Brain microvascular endothelial cell (primary cell): ENCODE measurements at regions not wholly inside any gene's neighbourhood (a gene's known extent, or its start where the extent isn't known, plus 50 kb on each side); places are given as distances from the start of the nearest gene placed in this dataset.

Experiments
- DNase-seq: peaks from one replicate; pipeline ENCODE4 v3.0.0-alpha.2; 2020
- H3K27ac ChIP-seq: fragments of 250-450 bp; sonication (Bioruptor Pico); 2 replicates; pipeline ENCODE4 v1.5.1; 2020; ENCODE audit warnings: mild to moderate bottlenecking, moderate library complexity
- H3K27me3 ChIP-seq: fragments of 250-450 bp; sonication (Bioruptor Pico); replicated peaks from 2 replicates; pipeline ENCODE4 v1.5.1; 2020; ENCODE audit warnings: mild to moderate bottlenecking
- H3K36me3 ChIP-seq: fragments of 250-450 bp; sonication (Bioruptor Pico); replicated peaks from 2 replicates; pipeline ENCODE4 v1.5.1; 2020; ENCODE audit warnings: mild to moderate bottlenecking
- H3K4me3 ChIP-seq: 2 replicates; pipeline ENCODE4 v1.5.1; 2011; ENCODE audit warnings: low read depth, mild to moderate bottlenecking, control low read depth, low read length, moderate library complexity
- CTCF ChIP-seq: IDR thresholded peaks from 2 replicates; pipeline ENCODE4 v1.5.1; 2011; ENCODE audit warnings: low read depth, mild to moderate bottlenecking, moderate library complexity, low read length, control low read depth, inconsistent platforms; ENCODE audit errors: missing control alignments
- in situ Hi-C: cut with HindIII; loops from 2 replicates; pipeline ENCODE4 v1.10.0; 2017; ENCODE audit warnings: low sequenced_read_pairs, low pct_ligation_motif_present

GRCh38 chr6:135753196-135753595 lies 98.3 kb upstream of the PDE7B start:
- no peaks in the 10 kb centered on the region for H3K36me3 ChIP-seq
- TF ChIP-seq CTCF = no peak
- H3K4me3 ChIP-seq = no peak overlapping the region
- DNase-seq = no peak
- H3K27me3 ChIP-seq = no peaks in the 10 kb centered on the region
- in situ Hi-C loops = no loop called here
- H3K27ac ChIP-seq = no peak overlapping the region

- Histone ChIP-seq H3K36me3 (no peaks in the 10 kb centered on the region), H3K27me3 (no peaks in the 10 kb centered on the region), H3K4me3 (no peak overlapping the region), H3K27ac (no peak overlapping the region)
- TF ChIP-seq CTCF = peak; percentile 16
- peak; percentile 20 for DNase-seq
- in situ Hi-C loops = no loop called here
Observed at GRCh38 chr6:135759831-135760230, 91.7 kb upstream of the PDE7B start.

GRCh38 chr6:135774006-135774405 lies 77.5 kb upstream of the PDE7B start:
- Histone ChIP-seq H3K27me3 (no peaks in the 10 kb centered on the region), H3K4me3 (no peak overlapping the region), H3K36me3 (no peaks in the 10 kb centered on the region), H3K27ac (no peak overlapping the region)
- DNase-seq = no peak
- no peak for TF ChIP-seq CTCF
- in situ Hi-C loops = no loop called here

- H3K36me3 ChIP-seq = no peaks in the 10 kb centered on the region
- TF ChIP-seq CTCF = no peak
- H3K4me3 ChIP-seq = no peak overlapping the region
- H3K27me3 ChIP-seq = no peaks in the 10 kb centered on the region
- no peak for DNase-seq
- in situ Hi-C loops = no loop called here
- no peak overlapping the region for H3K27ac ChIP-seq
Observed at GRCh38 chr6:135779213-135779612, 72.3 kb upstream of the PDE7B start.

GRCh38 chr6:135780326-135780725 lies 71.2 kb upstream of the PDE7B start:
- H3K36me3 ChIP-seq = no peaks in the 10 kb centered on the region
- no peak for DNase-seq
- in situ Hi-C loops = no loop called here
- no peak for TF ChIP-seq CTCF
- no peak overlapping the region for H3K27ac ChIP-seq
- H3K27me3 ChIP-seq = no peaks in the 10 kb centered on the region
- no peak overlapping the region for H3K4me3 ChIP-seq

- no peak for DNase-seq
- in situ Hi-C loops = no loop called here
Observed at GRCh38 chr6:135782546-135782945, 69.0 kb upstream of the PDE7B start.

More at GRCh38 chr6:135782546-135782945, 69.0 kb upstream of the PDE7B start:
- no peaks in the 10 kb centered on the region for H3K36me3 ChIP-seq
- H3K4me3 ChIP-seq = no peak overlapping the region
- H3K27ac ChIP-seq = no peak overlapping the region
- no peak for TF ChIP-seq CTCF
- no peaks in the 10 kb centered on the region for H3K27me3 ChIP-seq
